ENCODE measurements at regions not wholly inside any gene's neighbourhood (a gene's known extent, or its start where the extent isn't known, plus 50 kb on each side); places are given as distances from the start of the nearest gene placed in this dataset.
"Not testable (repeated sequence)": the region's sequence is repeated elsewhere in the genome, so short reads cannot be mapped to it uniquely, and the experiment has no call there.

DNA sequence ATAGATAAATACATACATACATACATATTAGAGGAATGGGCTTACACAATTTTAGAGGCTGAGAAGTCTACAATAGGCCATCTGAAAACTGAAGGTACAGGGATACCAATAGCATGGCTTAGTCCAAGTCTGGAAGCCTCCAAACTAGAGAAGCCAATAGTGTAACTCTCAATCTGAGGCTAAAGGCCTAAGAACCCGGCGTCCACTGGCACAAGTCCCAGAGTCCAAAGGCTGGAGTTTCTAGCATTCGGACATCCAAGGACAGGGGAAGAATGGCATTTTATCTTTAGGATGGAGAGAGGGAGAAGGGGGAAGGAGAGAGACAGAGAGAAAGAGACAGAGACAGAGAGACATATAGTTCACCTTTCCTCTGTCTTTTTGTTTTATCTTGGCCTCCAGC, 63.7 kb upstream of the SYT4 start:
- no peak overlapping the region for H3K27ac ChIP-seq
- intact Hi-C loops (cut with DNase I; ENCODE audit: low total_unique reads) (no loop called here), in situ Hi-C loops (cut with MboI; ENCODE audit: low sequenced_read_pairs in 4 of 4) (no loop called here)
- no peaks in the 10 kb centered on the region for H3K27me3 ChIP-seq
- TF ChIP-seq POLR2A (IDR thresholded peaks at IDR 0.05) = no peak
- no peak for TF ChIP-seq CTCF (IDR thresholded peaks at IDR 0.05 in 4 of 5, conservative IDR thresholded peaks at IDR 0.05 in 1 of 5)
- no peak overlapping the region for H3K4me3 ChIP-seq
- no peaks in the 10 kb centered on the region for H3K36me3 ChIP-seq
- no peaks in the 10 kb centered on the region for H3K4me1 ChIP-seq
- no peaks in the 10 kb centered on the region for H3K9me3 ChIP-seq
- ATAC-seq = no peak
- no peak for DNase-seq

- H3K36me3 ChIP-seq = no peaks in the 10 kb centered on the region
- in situ Hi-C loops (cut with MboI; ENCODE audit: low sequenced_read_pairs in 4 of 4) = no loop called here
- no peak overlapping the region for H3K27ac ChIP-seq
- no peak for DNase-seq
- no peaks in the 10 kb centered on the region for H3K4me1 ChIP-seq
- no peak for TF ChIP-seq CTCF (IDR thresholded peaks at IDR 0.05 in 4 of 5, conservative IDR thresholded peaks at IDR 0.05 in 1 of 5)
- no peak for TF ChIP-seq POLR2A (IDR thresholded peaks at IDR 0.05)
- no peak overlapping the region for H3K4me3 ChIP-seq
- intact Hi-C loops (cut with DNase I; ENCODE audit: low total_unique reads) = no loop called here
- no peak for ATAC-seq
- no peaks in the 10 kb centered on the region for H3K9me3 ChIP-seq
- no peaks in the 10 kb centered on the region for H3K27me3 ChIP-seq
Measured at GRCh38 chr18:43350176-43350575, 72.9 kb upstream of the SYT4 start.

DNA sequence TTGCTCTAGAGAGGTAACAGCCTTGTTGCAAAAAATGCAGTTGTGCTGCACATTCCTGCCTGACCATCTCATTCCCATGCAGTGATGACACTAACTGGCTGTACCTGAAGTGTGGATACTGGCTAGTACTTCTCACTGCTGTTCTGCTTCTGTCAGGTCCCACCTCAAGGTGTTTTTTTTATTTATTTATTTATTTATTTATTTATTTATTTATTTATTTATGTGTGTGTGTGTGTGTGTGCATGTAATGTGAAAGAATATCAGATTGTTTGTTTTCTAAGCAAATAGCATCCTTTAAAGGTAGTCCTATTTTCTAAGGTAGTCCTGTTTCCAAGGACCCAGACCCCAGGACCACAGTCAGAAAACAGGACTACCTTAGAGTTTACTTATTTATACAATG, 87.2 kb upstream of the SYT4 start:
- no peak for TF ChIP-seq POLR2A (IDR thresholded peaks at IDR 0.05)
- Histone ChIP-seq H3K4me3 (no peak overlapping the region), H3K27me3 (no peaks in the 10 kb centered on the region), H3K36me3 (no peaks in the 10 kb centered on the region), H3K4me1 (no peaks in the 10 kb centered on the region), H3K27ac (no peak overlapping the region), H3K9me3 (no peaks in the 10 kb centered on the region)
- ATAC-seq (no peak), DNase-seq (no peak)
- in situ Hi-C loops (cut with MboI; ENCODE audit: low sequenced_read_pairs in 4 of 4) = no loop called here
- intact Hi-C loops (cut with DNase I; ENCODE audit: low total_unique reads) = no loop called here

DNA sequence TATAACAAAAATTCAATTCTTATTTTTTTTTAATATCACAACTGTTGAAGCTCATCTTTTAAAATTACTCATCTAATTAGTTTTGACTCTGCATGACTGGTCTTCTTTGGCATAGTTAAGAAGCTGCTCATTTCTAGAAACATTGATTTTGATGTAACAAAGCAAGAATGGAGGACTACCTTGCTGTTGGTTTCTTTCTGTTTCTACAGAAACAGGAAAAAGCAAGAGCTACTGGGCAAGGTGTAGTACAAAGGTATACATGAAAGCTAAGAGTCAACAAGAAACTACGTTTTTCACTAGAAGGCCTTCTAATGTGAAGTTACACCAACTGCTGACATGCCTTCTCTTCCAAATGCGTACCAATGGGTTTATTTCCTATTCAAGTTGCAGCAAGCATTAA, 90.6 kb upstream of the SYT4 start:
- no peaks in the 10 kb centered on the region for H3K9me3 ChIP-seq
- TF ChIP-seq CTCF (IDR thresholded peaks at IDR 0.05 in 4 of 5, conservative IDR thresholded peaks at IDR 0.05 in 1 of 5) (no peak), POLR2A (IDR thresholded peaks at IDR 0.05) (no peak)
- H3K4me1 ChIP-seq = no peaks in the 10 kb centered on the region
- intact Hi-C loops (cut with DNase I; ENCODE audit: low total_unique reads) = no loop called here
- DNase-seq = no peak
- in situ Hi-C loops (cut with MboI; ENCODE audit: low sequenced_read_pairs in 4 of 4) = no loop called here
- no peaks in the 10 kb centered on the region for H3K27me3 ChIP-seq
- H3K36me3 ChIP-seq = no peaks in the 10 kb centered on the region
- no peak for ATAC-seq
- no peak overlapping the region for H3K27ac ChIP-seq
- H3K4me3 ChIP-seq = no peak overlapping the region

DNA sequence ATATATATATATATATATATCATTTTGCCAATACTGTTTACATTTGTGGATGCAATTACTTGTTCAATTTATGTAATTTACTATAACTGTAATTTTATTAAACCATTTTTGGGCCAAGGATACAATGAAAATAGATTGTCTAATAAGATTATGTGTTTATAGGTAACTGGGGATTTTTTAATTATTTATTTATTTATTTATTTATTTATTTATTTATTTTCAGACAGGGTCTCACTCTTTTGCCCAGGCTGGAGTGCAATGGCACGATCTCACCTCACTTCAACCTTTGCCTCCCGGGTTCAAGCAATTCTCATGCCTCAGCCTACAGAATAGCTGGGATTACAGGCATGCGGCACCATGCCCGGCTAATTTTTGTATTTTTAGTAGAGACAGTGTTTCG, 92.0 kb upstream of the SYT4 start:
- in situ Hi-C loops (cut with MboI; ENCODE audit: low sequenced_read_pairs in 4 of 4); H3K27ac ChIP-seq; ATAC-seq; DNase-seq; H3K4me3 ChIP-seq; H3K27me3 ChIP-seq; H3K36me3 ChIP-seq; H3K4me1 ChIP-seq; intact Hi-C loops (cut with DNase I; ENCODE audit: low total_unique reads); H3K9me3 ChIP-seq: not testable (repeated sequence)

DNA sequence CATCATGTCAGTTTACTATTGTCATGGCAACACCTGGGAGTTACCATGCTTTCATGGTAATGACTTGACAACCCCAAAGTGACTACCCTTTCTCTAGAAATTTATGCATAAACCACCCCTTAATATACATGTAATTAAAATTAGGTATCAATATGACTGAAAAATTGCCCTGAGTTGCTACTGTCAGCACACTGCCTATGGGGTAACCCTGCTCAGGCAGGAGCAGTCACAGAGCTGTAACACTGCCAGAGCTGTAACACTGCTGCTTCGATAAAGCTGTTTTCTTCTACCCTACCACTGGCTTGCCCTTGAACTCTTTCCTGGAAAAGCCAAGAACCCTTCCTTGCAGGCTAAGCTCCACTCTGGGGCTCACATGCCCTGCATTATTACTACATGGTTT, 95.5 kb upstream of the SYT4 start:
- no peak overlapping the region for H3K27ac ChIP-seq
- no peak for ATAC-seq
- H3K4me3 ChIP-seq = no peak overlapping the region
- TF ChIP-seq CTCF (IDR thresholded peaks at IDR 0.05 in 4 of 5, conservative IDR thresholded peaks at IDR 0.05 in 1 of 5) (no peak), POLR2A (IDR thresholded peaks at IDR 0.05) (no peak)
- in situ Hi-C loops (cut with MboI; ENCODE audit: low sequenced_read_pairs in 4 of 4) (no loop called here), intact Hi-C loops (cut with DNase I; ENCODE audit: low total_unique reads) (no loop called here)
- no peaks in the 10 kb centered on the region for H3K9me3 ChIP-seq
- no peaks in the 10 kb centered on the region for H3K27me3 ChIP-seq
- H3K36me3 ChIP-seq = no peaks in the 10 kb centered on the region
- H3K4me1 ChIP-seq = no peaks in the 10 kb centered on the region
- no peak for DNase-seq
